ENCODE measurements at regions not wholly inside any gene's neighbourhood (a gene's known extent, or its start where the extent isn't known, plus 50 kb on each side); places are given as distances from the start of the nearest gene placed in this dataset.

DNA sequence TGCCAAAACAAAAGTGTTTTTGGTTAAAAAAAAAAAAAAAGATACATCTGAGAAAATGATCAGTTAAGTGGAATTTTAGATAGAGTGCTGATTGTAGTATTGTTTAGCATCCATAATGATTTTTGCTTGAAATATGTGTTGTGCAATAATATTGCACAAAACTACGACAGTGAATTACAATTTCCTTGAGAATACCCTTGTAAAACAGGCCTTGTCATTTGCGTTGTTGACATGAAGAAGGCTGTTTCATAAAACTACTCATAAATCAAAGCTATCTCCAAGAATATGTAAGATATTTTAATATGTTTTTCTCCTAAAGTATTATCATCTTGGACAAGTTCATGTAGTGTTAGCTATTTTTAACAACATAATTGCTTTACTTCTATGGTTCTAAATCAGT is 1077.0 kb downstream of the LRFN5 start:
- DNase-seq: no peak

DNA sequence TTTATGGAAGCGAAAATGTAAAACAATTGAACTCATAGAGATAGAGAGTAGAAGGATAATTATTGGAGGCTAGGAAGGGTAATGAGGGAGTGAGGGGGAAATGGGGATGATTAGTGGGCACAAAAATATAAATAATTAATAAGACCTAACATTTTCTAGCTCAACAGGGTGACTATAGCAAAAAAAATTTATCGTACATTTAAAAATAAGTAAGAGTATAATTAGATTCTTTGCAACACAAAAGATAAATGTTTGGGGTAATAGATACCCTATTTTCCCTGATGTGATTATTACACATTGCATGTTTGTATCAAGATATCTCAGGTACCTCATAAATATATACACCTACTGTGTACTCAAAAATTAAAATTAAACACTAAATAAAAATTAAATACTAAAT is 1070.0 kb downstream of the LRFN5 start:
- DNase-seq: no peak

DNA sequence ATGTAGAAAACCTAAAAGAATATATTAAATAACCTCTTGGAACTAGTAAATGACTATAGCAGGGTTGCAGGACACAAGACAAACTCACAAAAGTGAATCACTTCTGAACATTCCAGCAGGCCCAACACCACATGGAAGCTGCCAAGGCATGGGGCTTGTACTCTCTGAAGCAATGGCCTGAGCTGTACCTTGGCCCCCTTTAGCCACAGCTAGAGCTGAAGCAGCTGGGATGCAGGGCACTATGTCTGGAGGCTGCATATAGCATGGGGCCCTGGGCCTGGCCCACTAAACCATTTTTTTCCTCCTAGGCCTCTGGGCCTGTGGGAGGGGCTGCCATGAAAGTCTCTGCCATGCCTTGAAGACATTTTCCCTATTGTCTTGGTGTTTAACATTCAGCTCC is 1067.3 kb downstream of the LRFN5 start:
- DNase-seq: no peak

DNA sequence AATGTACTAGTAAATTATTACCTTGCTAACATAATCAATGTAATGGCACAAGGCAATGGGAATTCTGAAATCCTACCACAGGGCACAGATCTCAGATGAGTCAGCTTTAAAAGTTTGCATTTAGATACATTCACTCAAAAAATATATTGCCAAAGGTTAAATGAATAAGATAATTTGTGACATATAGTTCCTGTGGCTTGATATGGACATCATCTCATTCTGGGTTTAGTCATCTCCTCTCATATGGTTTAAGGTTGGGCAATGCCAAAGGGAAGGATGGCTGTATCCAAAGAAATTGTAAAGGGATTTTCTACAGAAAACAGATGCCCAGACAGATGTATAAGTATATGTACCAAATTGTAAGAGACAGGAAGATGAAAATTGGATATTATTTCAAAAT is 1065.0 kb downstream of the LRFN5 start:
- no peak for DNase-seq

DNA sequence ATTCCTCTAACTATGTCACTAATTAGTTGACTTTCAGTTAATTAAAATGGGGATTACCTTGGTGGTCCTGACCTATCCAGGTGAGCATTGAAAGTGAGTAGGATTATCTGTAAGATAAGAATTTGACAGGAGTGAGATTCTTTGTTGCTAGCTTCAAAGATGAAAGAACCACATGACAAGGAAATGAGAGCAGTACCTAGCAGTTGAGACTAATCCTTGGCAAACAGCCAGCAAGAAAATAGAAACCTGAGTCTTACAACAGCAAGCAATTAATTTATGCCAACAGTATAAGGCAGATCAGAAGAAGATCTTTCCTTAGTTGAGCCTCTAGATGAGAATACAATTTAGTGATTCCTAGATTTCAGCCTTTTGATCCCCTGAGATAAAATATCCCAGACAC is 1058.4 kb downstream of the LRFN5 start:
- no peak for DNase-seq

DNA sequence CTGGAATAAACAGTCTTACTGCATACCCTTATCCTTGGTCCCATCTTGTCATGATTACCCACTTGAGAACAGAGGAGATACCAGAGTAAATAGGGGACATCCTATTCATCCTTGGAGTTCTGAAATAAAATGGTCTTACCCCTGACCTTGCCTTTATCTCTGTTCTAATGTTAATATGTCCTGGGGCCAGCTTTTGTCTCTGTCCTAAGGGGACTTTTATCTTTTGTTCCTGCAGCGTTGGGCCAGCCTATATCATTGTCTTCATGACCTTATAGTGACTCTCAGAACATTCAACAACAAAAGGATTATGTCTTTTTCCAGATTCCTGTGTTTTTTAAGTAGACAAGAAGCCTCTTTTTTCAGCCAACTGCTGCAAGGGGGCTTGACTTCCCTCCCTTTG is 1057.5 kb downstream of the LRFN5 start:
- no peak for DNase-seq

DNA sequence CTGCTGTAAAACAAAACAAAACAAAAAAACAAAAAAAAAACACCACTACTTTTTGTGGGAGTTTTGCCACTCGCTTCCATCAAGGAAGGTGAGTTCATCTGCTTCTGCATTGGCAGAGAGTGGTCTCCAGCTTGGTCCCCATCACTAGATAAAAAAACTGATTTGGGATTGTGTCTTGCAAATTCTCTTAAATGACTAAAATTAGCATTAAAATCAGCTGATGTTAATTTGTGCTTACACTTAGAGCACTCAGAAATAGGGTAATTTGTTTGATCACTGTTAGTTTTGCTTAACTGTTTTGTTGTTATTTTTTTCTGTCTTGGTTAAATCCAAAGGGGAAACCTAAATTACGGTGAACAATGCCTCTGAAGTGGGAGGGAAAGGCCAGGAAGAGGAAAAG is 1048.0 kb downstream of the LRFN5 start:
- no peak for DNase-seq

DNA sequence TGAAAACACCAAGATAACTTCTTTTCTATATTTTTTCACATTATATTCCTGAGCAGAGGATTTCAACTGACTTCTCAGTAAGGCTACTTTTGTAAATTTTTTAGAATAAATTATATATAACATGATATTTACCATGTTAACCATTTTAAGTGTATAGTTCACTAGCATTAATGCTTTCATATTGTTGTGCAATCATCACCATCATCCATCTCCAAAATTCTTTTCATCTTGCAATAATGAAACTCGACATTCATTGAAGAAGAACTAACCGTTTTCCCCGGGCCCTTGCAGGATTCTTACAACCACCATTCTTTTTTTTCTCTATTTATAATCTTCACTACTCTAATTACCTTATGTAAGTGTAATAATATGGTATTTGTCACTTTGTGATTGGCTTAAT is 1036.1 kb downstream of the LRFN5 start:
- no peak for DNase-seq

DNA sequence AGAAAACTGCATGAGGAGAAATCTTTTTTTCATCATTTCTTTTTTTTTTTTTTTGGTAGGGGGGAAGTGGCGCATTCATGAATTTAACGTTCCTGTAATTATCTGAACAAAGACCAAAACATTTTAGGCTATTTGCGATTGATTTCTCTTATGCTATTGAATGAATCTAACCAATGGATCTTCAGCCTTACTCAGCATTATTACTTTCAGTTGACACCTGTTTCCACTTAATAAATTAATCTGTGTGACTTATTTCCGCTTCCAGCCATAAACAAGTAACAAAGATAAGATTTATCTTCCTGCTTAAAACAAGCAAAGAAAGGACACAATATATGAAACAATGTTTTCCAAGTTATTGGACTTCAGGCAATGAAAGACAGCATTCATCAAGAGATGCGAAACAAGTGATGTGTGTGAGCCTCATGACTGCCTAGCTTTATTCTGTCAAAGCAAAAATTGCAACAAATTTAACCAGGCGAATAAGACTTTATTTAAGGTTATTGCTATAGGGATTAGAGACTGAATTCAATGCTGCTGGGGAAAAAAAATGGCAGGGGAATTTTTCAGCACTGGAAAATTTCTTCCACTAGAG is 1026.9 kb downstream of the LRFN5 start:
- DNase-seq: no peak

DNA sequence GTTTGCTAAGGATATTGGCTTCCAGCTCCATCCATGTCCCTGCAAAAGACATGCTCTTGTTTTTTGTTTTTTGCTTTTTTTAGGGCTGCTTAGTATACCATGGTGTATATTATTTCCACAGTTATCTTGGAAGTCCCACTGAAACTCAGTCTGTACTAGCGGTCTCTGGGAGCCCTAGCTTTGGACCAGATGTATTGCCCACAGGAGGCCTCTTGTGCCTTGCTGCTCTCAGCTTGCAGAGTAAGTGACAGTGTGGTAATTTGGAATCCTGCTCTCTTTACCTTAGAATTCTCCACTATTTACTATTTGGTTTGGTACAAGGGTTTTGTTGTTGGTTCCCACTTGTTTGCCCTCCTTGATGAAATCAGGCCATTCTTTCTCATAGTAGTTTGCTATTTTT is 1022.9 kb downstream of the LRFN5 start:
- DNase-seq: no peak

DNA sequence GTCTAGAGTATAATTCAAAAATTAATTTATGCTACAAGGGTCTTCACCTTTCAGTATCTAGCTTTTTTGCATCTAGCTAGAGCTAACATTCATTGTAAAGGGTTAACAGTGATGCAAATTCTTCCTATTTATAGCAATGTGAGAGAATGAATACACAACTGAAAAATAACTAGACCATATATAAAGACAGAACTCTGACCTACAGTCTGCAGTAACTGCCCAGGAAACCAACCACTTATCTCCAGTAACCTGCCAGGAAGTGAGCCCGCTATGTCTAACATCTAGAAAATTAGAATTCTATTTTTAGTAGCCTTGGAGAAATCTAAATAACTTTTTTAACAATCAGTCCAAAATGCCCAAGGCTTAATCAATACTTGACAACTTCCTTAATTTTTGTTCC is 1021.9 kb downstream of the LRFN5 start:
- no peak for DNase-seq

DNA sequence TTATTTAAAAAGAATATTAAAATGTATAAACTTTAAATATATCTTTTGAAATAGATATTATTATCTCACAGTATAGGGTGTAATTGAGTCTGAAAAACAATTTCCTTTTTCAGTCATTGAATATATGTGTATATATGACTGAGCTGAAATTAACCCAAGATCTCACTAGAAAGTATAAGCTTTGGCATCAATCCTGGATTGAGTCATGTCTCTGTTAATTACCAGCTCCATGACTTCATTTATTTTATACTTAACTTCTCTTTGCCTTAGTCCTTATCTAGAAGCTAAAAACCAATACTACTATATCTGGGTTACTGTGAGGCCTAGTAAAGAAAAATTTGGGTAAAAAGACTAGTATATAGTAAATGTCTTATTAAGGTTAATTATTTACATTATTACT is 1020.3 kb downstream of the LRFN5 start:
- no peak for DNase-seq

DNA sequence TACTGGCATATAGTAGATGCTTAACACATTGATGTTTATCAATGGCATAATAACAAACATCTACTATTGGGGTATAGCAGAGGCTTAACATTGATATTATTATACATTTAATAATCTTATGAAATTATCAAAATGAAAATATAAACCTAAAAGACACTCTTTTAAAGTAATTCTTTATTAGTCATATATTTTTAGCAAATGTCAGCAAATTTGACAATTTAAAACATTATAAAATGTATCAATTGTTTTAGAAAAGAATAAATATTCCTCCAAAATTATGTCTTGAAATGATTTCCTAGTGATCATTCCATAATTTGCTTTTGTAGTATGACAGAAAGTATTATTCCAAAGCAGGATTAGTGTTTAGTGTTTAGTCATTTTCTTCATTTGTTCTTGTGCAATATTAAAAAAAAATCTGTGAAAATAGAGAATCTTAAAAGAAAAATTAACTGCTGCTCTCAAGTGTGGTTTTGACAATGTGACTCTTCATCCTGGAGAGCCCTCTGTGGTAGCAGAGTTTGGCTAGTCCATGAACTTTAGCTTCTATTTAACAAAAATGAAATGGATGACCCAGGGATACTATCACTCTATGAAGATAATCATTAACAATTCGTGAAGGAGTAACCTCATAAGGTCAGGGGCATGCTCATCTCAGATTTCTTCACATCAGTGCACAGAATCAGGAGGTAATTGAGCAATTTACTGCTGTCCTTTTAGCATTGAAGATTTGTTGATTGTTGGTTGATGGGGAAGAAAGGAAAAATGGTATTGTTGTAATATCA is 1018.5 kb downstream of the LRFN5 start:
- DNase-seq: no peak

DNA sequence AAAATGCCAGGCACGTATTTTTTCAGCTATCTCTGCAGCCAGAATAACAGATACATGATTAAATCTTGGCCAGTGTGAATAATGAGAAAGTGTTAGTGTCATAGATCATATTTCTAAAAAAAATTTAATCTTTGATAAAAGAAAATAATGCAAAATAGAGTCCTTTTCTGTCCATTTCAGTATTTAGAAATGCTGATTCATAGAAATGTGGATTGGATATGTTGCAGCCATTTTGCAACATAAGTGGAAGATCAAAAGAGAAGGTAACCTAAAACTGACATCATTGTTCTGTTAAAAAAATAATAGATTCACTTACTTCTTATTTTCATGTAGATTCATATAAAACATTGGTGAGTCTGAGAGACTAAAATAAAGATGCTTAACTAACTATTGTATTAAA is 1010.3 kb downstream of the LRFN5 start:
- no peak for DNase-seq

DNA sequence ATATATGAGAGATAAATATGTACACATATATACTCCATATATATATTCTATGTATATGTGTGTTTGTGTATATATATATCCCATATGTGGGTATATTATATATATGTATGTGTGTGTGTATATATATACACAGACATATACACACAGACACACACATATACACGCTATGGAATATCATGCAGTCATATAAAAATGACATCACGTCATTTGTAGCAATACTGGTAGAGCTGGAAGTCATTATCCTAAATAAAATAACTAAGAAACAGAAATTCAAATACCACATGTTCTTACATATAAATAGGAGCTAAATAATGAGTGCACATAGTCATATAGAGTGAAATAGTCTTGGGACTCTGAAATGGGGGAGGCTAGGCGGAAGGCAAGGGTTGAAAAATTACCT is 1000.2 kb downstream of the LRFN5 start:
- DNase-seq: no peak

DNA sequence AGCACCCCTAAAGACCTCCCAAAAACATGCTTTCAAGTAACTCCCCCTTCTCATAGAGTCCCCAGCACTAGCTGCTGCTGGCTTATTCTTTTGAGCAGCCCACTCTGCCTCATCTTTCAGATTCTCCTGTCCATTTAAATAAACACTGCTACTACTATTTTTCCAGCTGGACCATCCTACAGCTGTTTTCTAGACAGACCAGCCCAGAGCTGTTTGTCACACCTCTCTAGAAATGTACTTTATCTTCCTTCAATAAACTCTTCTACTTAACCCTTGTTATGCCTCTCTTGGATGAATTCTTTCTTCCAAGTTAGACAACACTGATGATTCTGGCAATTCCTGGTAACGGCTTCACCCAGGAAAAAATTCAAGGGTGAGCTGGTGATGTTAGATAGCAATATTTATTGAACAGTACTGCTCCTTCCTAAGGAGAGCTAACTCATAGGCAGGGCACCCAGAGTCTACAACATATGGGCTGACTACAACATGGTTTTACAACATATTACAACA is 995.7 kb downstream of the LRFN5 start:
- no peak for DNase-seq

DNA sequence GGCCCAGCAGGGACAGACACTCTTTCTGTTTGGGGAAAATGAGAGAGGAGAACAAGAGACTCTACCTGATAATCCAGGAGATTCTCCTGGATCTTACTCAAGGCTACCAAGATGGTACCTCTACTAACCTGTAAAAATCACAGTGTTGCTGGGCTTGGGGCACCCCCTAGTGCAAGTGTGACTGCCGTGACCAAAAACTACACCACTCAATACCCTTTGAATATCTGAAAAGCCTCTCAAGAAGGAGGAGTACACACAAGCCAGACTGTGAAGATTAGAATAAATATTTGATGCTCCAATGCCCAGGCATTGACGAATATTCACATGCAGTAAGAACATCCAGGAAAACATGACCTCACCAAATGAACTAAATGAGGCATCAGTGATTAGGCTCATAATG is 965.4 kb downstream of the LRFN5 start:
- DNase-seq: no peak

DNA sequence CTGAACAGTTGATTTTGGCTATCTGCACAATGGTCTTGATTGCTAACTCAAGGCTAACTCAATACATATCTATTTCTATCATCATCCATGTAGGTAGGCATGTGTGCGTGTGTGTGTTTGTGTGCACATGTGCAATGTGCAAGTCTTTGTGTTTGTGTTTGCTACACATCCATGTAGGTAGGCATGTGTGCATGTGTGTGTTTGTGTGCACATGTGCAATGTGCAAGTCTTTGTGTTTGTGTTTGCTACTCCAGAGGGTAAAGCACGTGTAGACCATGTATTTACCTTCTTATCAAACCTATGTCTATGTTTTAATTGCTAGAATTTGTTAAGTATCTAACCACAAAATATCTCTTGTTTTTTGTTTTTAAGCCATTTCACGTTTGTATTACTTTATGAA is 962.6 kb downstream of the LRFN5 start:
- no peak for DNase-seq

DNA sequence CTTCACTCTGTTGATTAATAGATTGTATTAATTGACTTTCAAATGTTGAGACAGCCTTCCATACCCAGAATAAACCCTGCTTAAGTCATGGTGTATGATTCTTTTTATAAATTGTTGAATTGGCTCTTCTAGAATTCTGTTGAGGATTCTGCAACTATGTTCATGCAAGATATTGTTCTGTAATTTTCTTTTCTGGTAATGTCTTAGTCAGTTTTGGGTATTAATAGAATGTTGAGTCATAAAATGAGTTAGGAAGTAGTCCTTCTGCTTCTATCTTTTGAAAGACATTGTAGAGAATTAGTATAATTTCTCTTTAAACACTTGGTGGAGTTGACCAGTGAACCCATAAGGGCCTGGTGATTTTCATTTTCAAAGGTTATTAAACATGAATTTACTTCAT is 958.9 kb downstream of the LRFN5 start:
- peak; percentile 7 to 71 (median 70) for DNase-seq

DNA sequence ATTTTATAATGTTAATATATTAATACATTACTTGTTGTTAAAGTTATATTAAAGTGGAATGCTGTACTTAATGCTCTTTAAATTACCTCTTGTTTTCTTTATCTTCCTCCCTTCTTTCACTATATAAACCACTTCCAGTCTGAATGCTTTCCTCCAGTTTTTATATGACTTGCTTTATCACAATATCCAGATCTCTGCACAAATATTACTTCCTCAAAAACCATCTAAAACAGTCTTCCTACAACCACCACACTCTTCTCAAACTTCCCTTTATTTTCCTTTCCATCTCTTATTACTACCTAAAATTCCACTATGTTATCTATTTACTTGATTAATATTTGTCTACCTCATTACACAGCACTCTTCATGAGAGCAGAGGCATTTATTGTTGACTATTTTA is 956.6 kb downstream of the LRFN5 start:
- DNase-seq: peak in 1 of 3 donors; percentile 19

DNA sequence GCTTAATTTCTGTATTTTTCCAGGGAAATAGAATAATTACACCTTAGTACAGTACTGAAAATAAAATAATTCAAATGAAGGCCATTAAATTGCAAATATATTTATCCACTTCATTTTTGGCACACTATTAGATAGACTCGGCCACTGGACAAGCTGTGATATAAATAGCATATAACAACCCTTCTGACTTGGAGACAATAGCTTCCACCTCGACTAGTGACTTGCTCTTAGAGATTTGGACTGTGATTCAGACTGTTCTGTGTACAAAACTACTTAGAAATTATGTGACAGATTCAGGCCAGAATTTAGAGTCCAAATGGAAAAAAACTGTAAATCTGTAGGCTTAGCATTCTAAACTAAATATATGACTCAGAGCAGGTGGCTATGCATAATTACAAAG is 949.9 kb downstream of the LRFN5 start:
- no peak for DNase-seq

DNA sequence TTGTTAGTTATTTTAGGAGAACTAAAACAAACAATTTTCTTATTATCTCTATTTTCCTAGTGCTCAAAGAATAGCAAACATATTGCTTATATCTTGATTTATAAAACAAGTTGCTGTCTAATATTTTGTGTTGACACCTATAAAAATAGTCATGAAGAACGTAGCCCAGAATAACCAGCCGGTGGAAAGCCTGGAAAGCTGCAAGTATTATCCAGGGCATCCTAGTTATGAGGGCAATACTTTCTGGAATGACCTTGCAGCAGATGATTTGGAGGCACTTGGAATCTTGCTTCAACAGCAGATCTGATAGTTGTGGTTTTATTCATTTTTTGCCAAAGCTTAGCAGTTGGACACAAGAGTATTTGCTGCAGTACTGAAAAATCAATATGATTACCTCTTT is 948.7 kb downstream of the LRFN5 start:
- DNase-seq: no peak

DNA sequence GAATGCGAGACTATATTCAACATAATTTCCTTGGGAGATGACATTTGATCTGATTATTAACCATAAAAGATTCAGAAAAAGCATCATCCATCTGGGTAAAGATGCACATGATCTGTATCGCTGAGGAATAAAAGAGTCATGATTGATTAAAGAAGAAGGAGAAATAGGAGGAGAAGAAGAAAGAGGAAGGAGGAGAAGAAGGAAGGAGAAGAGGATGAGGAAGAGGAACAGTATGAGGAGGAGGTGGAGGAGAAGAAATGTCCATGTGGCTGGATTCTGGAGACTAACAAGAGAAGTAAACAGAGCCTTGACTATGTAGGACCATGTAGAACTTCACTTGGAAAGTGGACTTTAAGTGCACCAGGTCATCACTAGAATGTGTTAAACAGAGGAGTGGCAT is 947.4 kb downstream of the LRFN5 start:
- no peak for DNase-seq

DNA sequence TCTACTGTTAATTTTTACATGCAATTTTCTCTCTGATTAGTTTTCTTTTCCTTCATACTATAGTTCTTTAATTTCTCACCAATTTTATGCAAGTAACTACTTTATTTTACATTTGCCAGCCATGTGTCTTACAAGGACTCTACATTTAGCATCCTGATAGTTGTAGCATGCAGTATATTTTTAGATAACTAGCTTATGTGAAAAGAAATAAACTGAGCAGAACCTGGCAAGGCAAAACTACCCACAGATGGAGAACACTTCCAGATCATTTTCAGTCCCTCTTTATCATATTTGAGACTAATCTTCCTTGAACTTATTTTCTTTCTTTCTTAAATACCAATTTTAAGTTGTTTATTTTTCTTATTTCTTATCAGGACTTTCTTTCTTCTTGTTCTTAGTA is 943.6 kb downstream of the LRFN5 start:
- no peak for DNase-seq

DNA sequence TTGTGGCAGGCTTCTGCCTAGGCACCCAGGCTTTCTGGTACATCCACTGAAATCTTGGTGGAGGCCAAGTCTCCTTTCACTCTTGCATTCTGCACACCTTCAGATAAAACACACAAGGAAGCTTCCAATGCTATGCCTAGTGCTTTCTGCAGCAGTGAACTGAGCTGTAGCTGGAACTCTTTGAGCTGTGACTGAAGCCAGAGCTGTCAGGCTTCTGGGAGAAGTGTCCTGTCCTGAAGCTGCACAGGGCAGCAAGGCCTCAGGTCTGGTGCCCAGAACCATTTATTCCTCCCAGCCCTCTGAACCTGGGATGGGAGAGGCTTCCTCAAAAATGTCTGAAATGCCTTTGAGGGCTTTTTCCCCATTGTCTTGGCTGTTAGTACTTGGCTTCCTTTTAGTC is 941.7 kb downstream of the LRFN5 start:
- DNase-seq: no peak

Data from suppressor macrophage treated with lipopolysaccharide for 1 hour (primary cell).